Adrenal gland (tissue), 9 donors: ENCODE measurements at regions not wholly inside any gene's neighbourhood (a gene's known extent, or its start where the extent isn't known, plus 50 kb on each side); places are given as distances from the start of the nearest gene placed in this dataset.

ENCODE experiments used
- DNase-seq, 7 donors: peaks; one replicate each; pipeline ENCODE4 v3.0.0-alpha.2; 2019 to 2020
- H3K27ac ChIP-seq, 5 donors: fragments of 200-600 bp; sonication (generic) in 4 of 5; 1 replicate in 3 of 5; 2 replicates in 2 of 5; pipeline versions ENCODE4 v1.5.1 to v1.8.0; 2016 to 2020; ENCODE audit warnings: mild to moderate bottlenecking in 1 of 5
- H3K27me3 ChIP-seq: fragments of 200-600 bp; 2 replicates; pipeline ENCODE4 v1.8.0; 2021
- H3K36me3 ChIP-seq, 2 donors: fragments of 200-600 bp; replicated peaks in 1 of 2; 1 replicate in 1 of 2; 2 replicates in 1 of 2; pipeline versions ENCODE4 v1.5.1 to v1.8.0; 2018 to 2022
- H3K4me1 ChIP-seq, 2 donors: fragments of 200-600 bp; replicated peaks in 1 of 2; 1 replicate in 1 of 2; 2 replicates in 1 of 2; pipeline versions ENCODE4 v1.5.1 to v1.8.0; 2018 to 2021
- H3K4me3 ChIP-seq, 4 donors: fragments of 200-600 bp; sonication (generic) in 3 of 4; one replicate each; pipeline ENCODE4 v1.5.1; 2016 to 2018
- H3K9me3 ChIP-seq, 3 donors: fragments of 200-600 bp; sonication (generic) in 1 of 3; replicated peaks in 1 of 3; 1 replicate in 2 of 3; 2 replicates in 1 of 3; pipeline versions ENCODE4 v1.5.1 to v1.8.0; 2016 to 2021
- POLR2A ChIP-seq, 2 donors: fragments of 450-650 bp; IDR thresholded peaks; one replicate each; pipeline ENCODE4 v1.6.1; 2017; ENCODE audit warnings: antibody characterized with exemption in 2 of 2, mild to moderate bottlenecking in 2 of 2, moderate library complexity in 1 of 2
- WGBS, 4 donors: extraction: QIAGEN DNeasy Blood & Tissue Kit in 2 of 4; methylation state at CpG; one replicate each; pipeline versions ENCODE4 v1.1.5 to v1.1.7; 2013 to 2017; 5-methylcytosine and 5-hydroxymethylcytosine counted together
- intact Hi-C, 2 donors: fragments of 100-400 bp; cut with DNase I; formaldehyde crosslinking; loops; one replicate each; pipeline versions ENCODE4 v1.14.1 to v1.15.0; 2022 to 2023
- TF ChIP-seq, protein P1 (sequence below), 6 experiments: fragments of 450-650 bp in 4 of 6; fragments of 200-600 bp in 2 of 6; sonication (generic) in 1 of 6; IDR thresholded peaks; 1 replicate in 5 of 6; 2 replicates in 1 of 6; pipeline versions ENCODE4 v1.5.1 to v1.8.0; 2016 to 2021; ENCODE audit warnings: antibody characterized with exemption in 6 of 6, mild to moderate bottlenecking in 2 of 6, moderate library complexity in 1 of 6
- donor health status: healthy with polysubstance abuse.
- donor health status: Bipolar disorder and iron deficiency.
- donor health status: DM: yes; HTN: yes; CAD: no.
- donor health status: DM: no; HTN: no; CAD: no.
- donor health status: DM: no; HTN: no; CAD: no.

DNA sequence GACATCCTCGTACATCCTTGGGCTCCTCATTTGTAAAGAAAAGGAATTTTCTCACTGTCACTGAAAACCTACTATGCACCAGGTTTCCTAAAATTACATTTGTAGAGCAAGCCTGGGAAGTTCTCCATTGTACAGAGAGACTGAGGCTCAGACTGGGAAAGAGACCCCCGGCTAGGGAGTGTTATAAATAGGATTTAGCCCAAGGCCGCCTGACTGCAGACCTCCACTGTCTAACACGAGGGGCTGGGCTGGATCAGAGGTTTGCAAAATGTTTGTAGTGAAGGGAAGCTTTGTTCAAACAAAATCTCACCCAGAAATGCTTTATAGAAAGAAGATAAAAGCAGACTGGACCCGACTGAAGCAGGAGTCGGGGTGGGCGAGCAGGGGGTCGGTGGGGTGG lies 131.3 kb downstream of the ACTL8 start:
- no peaks in the 10 kb centered on the region for H3K9me3 ChIP-seq
- intact Hi-C loops: no loop called here
- WGBS, 4 donors: 62 to 80% (median 75%) methylated on average over 4 to 8 of the region's 8 CpGs
- TF ChIP-seq POLR2A (IDR thresholded peaks at IDR 0.05): no peak
- TF ChIP-seq, protein P1, sequence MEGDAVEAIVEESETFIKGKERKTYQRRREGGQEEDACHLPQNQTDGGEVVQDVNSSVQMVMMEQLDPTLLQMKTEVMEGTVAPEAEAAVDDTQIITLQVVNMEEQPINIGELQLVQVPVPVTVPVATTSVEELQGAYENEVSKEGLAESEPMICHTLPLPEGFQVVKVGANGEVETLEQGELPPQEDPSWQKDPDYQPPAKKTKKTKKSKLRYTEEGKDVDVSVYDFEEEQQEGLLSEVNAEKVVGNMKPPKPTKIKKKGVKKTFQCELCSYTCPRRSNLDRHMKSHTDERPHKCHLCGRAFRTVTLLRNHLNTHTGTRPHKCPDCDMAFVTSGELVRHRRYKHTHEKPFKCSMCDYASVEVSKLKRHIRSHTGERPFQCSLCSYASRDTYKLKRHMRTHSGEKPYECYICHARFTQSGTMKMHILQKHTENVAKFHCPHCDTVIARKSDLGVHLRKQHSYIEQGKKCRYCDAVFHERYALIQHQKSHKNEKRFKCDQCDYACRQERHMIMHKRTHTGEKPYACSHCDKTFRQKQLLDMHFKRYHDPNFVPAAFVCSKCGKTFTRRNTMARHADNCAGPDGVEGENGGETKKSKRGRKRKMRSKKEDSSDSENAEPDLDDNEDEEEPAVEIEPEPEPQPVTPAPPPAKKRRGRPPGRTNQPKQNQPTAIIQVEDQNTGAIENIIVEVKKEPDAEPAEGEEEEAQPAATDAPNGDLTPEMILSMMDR (IDR thresholded peaks at IDR 0.05): no peak
- no peaks in the 10 kb centered on the region for H3K36me3 ChIP-seq
- no peak for DNase-seq
- H3K27me3 ChIP-seq: peaks cover 6% of the 10 kb centered on the region
- no peak overlapping the region for H3K27ac ChIP-seq
- no peaks in the 10 kb centered on the region for H3K4me1 ChIP-seq
- no peak overlapping the region for H3K4me3 ChIP-seq

DNA sequence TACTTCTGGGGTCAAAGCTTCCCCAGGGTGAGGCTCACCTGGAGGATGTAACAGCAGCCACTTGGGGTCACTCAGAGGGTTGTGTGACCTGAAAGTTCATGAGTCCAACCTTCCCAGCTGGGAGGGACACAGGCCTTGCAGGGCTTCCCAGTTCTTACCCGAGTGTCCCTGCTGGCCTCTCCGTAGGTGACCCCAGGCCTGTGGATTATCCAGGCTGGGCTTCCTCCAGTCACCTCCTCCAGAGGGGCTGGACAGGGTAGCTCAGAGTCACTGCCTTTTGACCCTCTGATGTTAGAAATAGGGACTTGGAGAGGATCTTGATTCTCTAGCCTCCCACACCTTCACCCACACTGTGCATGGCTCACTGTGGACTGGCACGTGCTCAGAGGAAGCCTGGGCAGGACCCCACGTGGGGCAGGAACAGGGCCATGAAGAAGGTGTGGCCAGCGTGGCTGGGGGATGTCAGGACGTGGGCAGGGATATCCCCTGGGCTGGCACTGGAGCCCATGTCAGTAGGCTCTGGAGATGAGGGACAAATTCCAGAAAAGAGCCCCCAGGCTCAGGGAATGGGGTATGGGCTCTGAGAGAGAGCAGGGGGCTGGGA lies 131.8 kb downstream of the ACTL8 start:
- 55 to 78% (median 68%) methylated on average over 4 to 6 of the region's 6 CpGs for WGBS, 4 donors

DNA sequence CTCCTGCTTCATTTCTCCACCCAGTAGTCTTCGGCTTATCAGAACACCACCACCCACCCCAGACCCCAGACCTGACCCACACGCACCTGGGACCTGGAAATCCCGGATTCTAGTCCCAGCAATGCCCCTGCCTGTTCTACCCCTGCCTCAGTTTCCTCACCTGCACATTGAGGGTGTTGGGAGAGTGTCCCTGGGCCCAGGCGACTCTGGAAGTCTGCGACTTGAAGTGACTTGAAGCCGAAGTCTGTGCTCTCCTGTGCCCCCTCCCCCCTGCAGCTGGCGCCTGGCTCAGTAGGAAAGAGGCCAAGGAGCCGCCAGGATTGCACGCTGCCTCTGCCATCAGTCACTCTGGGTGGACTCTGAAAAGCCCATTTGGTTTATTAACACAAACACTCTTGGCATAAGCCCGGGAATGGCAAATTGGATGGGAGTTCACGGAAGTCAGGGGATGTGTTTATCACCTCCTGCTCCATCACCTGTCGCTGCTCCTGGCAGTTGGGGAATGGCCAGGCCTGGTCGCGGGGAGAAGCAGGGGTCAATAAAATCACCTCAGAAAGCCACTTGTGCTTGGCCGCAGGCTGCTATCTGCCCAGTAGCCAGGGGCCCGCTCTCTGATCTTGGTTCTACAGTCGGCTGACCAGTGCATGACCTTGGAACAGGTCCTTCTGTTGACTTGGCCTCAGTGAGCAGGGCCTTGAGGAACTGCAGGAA lies 132.7 kb downstream of the ACTL8 start:
- H3K36me3 ChIP-seq: no peaks in the 10 kb centered on the region
- 62 to 73% (median 64%) methylated on average over 14 to 17 of the region's 17 CpGs for WGBS, 4 donors
- no peak overlapping the region for H3K27ac ChIP-seq
- H3K27me3 ChIP-seq: peaks cover 6% of the 10 kb centered on the region
- TF ChIP-seq, protein P1 (IDR thresholded peaks at IDR 0.05): no peak
- TF ChIP-seq POLR2A (IDR thresholded peaks at IDR 0.05): no peak
- no peak for DNase-seq
- H3K4me3 ChIP-seq: no peak overlapping the region
- H3K9me3 ChIP-seq: no peaks in the 10 kb centered on the region
- no peaks in the 10 kb centered on the region for H3K4me1 ChIP-seq
- intact Hi-C loops: no loop called here

More for the DNA sequence above, 131.8 kb downstream of the ACTL8 start:
- no peak for TF ChIP-seq POLR2A (IDR thresholded peaks at IDR 0.05)
- TF ChIP-seq, protein P1 (IDR thresholded peaks at IDR 0.05): no peak
- H3K4me1 ChIP-seq: no peaks in the 10 kb centered on the region
- H3K27ac ChIP-seq: no peak overlapping the region
- no peaks in the 10 kb centered on the region for H3K9me3 ChIP-seq
- H3K27me3 ChIP-seq: peaks cover 6% of the 10 kb centered on the region
- DNase-seq: peak in 1 of 7 donors; percentile 13
- H3K36me3 ChIP-seq: no peaks in the 10 kb centered on the region
- no peak overlapping the region for H3K4me3 ChIP-seq
- intact Hi-C loops: no loop called here

DNA sequence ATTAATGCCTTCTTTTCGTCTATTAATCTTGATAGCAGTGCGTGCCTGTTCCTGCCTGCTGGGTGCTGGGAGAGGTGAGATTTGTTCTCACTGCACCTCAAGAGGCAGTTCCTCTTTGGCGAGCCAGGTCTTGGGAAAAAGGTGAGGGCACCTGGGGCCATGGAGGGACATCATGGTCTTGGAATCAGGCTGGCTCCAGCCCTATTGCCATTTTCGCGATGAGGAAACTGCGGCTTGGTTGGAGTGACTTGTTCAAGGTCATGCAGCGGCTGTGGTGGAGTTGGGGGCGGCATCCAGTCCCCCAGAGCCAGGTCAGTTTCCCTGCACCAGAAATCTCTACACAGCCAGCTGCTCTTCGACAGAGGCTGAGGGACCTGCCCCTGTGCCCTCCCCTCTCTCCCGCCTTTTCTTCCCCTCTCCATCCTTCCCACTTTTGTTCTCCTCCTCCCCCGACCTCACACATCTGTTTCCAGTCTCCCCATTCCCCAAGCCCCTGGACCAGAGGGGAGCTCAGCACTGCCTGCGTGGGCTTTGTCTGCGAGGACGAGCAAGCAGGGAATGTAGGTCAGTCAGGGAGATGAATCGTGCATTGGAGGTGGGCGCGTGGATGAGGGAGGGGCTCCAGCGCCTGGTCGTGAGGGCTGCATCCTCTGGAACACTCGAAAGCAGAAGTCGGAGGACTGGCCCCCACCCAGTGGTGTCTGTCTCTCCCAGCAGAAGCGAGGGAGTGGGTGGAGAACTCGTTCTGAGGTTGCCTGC lies 135.1 kb downstream of the ACTL8 start:
- Histone ChIP-seq H3K27ac (no peak overlapping the region), H3K27me3 (peaks cover 6% of the 10 kb centered on the region), H3K4me1 (no peaks in the 10 kb centered on the region), H3K9me3 (no peaks in the 10 kb centered on the region), H3K36me3 (no peaks in the 10 kb centered on the region), H3K4me3 (no peak overlapping the region)
- intact Hi-C loops: no loop called here
- TF ChIP-seq, protein P1 (IDR thresholded peaks at IDR 0.05): no peak
- no peak for TF ChIP-seq POLR2A (IDR thresholded peaks at IDR 0.05)
- 46 to 49% (median 48%) methylated on average over 18 to 23 of the region's 23 CpGs for whole genome bisulfite sequencing, 4 donors
- DNase-seq: no peak
